Esophagus squamous epithelium (tissue), 5 donors: ENCODE measurements at regions not wholly inside any gene's neighbourhood (a gene's known extent, or its start where the extent isn't known, plus 50 kb on each side); places are given as distances from the start of the nearest gene placed in this dataset.

Experiments used
- DNase-seq: peaks from one replicate; lab custom pipeline; 2025; lab: John Stamatoyannopoulos, UW
- H3K27ac ChIP-seq, 4 donors: fragments of 200-600 bp; sonication (generic); one replicate each; pipeline ENCODE4 v1.5.1; 2016 to 2019; ENCODE audit warnings: mild to moderate bottlenecking in 1 of 4
- H3K27me3 ChIP-seq, 4 donors: fragments of 200-600 bp; sonication (generic); 1 replicate in 3 of 4; 2 replicates in 1 of 4; pipeline versions ENCODE4 v1.5.1 to v1.6.0; 2017 to 2021; ENCODE audit warnings: antibody characterized with exemption in 1 of 4
- H3K36me3 ChIP-seq, 3 donors: fragments of 200-600 bp; sonication (generic); one replicate each; pipeline ENCODE4 v1.5.1; 2016 to 2019
- H3K4me1 ChIP-seq, 3 donors: fragments of 200-600 bp; sonication (generic); one replicate each; pipeline ENCODE4 v1.5.1; 2017 to 2019
- H3K4me3 ChIP-seq, 4 donors: fragments of 200-600 bp; sonication (generic); 1 replicate in 3 of 4; 2 replicates in 1 of 4; pipeline ENCODE4 v1.5.1; 2016 to 2019; ENCODE audit warnings: mild to moderate bottlenecking in 2 of 4, moderate library complexity in 1 of 4
- H3K9me3 ChIP-seq, 3 donors: fragments of 200-600 bp; sonication (generic); one replicate each; pipeline ENCODE4 v1.5.1; 2016 to 2019
- CTCF ChIP-seq, 6 experiments: fragments of 450-650 bp in 4 of 6; fragments of 200-600 bp in 2 of 6; sonication (generic) in 2 of 6; IDR thresholded peaks; one replicate each; pipeline ENCODE4 v1.5.1; 2016 to 2019; ENCODE audit warnings: antibody characterized with exemption in 6 of 6, mild to moderate bottlenecking in 4 of 6, moderate library complexity in 4 of 6
- POLR2A ChIP-seq, 4 donors: fragments of 450-650 bp; IDR thresholded peaks; one replicate each; pipeline ENCODE4 v1.6.1; 2017; ENCODE audit warnings: antibody characterized with exemption in 4 of 4, mild to moderate bottlenecking in 4 of 4, moderate library complexity in 3 of 4
- WGBS, 2 donors: methylation state at CpG; one replicate each; pipeline ENCODE4 v1.1.5; 2018; 5-methylcytosine and 5-hydroxymethylcytosine counted together
- intact Hi-C: fragments of 100-400 bp; cut with DNase I; formaldehyde crosslinking; loops from one replicate; pipeline ENCODE4 v1.15.0; 2022
- donor health status: DM: yes; HTN: yes; CAD: no.

- no peak for DNase-seq
- 41 to 56% methylated on average over 4 of the region's 4 CpGs for WGBS, 2 donors
- intact Hi-C loops, result no loop called here
Measured at GRCh38 chr14:46259536-46259935, 392.0 kb downstream of the RPL10L start.

GRCh38 chr14:46256381-46256780 is 395.2 kb downstream of the RPL10L start:
- DNase-seq, result no peak
- no peak for TF ChIP-seq CTCF (IDR thresholded peaks at IDR 0.05)
- no peak for TF ChIP-seq POLR2A (IDR thresholded peaks at IDR 0.05)
- no peak overlapping the region for H3K4me3 ChIP-seq
- no peaks in the 10 kb centered on the region for H3K4me1 ChIP-seq
- no peaks in the 10 kb centered on the region for H3K36me3 ChIP-seq
- no peaks in the 10 kb centered on the region for H3K9me3 ChIP-seq
- 47 to 62% methylated on average over 3 of the region's 3 CpGs for WGBS, 2 donors
- intact Hi-C loops, result no loop called here
- no peak overlapping the region for H3K27ac ChIP-seq
- H3K27me3 ChIP-seq, result no peaks in the 10 kb centered on the region

More at GRCh38 chr14:46259536-46259935, 392.0 kb downstream of the RPL10L start:
- Histone ChIP-seq H3K27ac (no peak overlapping the region), H3K4me1 (no peaks in the 10 kb centered on the region), H3K36me3 (no peaks in the 10 kb centered on the region), H3K4me3 (no peak overlapping the region), H3K9me3 (no peaks in the 10 kb centered on the region), H3K27me3 (no peaks in the 10 kb centered on the region)
- TF ChIP-seq POLR2A (IDR thresholded peaks at IDR 0.05) (no peak), CTCF (IDR thresholded peaks at IDR 0.05) (no peak)

- Histone ChIP-seq H3K4me1 (no peaks in the 10 kb centered on the region), H3K4me3 (no peak overlapping the region), H3K27me3 (no peaks in the 10 kb centered on the region), H3K9me3 (no peaks in the 10 kb centered on the region), H3K27ac (no peak overlapping the region), H3K36me3 (no peaks in the 10 kb centered on the region)
- DNase-seq, result no peak
- intact Hi-C loops, result no loop called here
- TF ChIP-seq CTCF (IDR thresholded peaks at IDR 0.05), result peak in 5 of 6 experiments; percentile 11 to 48 (median 25)
- TF ChIP-seq POLR2A (IDR thresholded peaks at IDR 0.05), result no peak
Measured at GRCh38 chr14:46250113-46250703, 401.4 kb downstream of the RPL10L start.

- Histone ChIP-seq H3K4me3 (no peak overlapping the region), H3K36me3 (no peaks in the 10 kb centered on the region), H3K27ac (no peak overlapping the region), H3K27me3 (no peaks in the 10 kb centered on the region), H3K9me3 (no peaks in the 10 kb centered on the region), H3K4me1 (no peaks in the 10 kb centered on the region)
- no peak for TF ChIP-seq CTCF (IDR thresholded peaks at IDR 0.05)
- TF ChIP-seq POLR2A (IDR thresholded peaks at IDR 0.05), result no peak
- DNase-seq, result no peak
- 32 to 42% methylated on average over 1 of the region's 1 CpG for WGBS, 2 donors
- intact Hi-C loops, result no loop called here
Measured at GRCh38 chr14:46248001-46248630, 403.5 kb downstream of the RPL10L start.

- intact Hi-C loops, result no loop called here
- Histone ChIP-seq H3K4me3 (no peak overlapping the region), H3K4me1 (no peaks in the 10 kb centered on the region), H3K9me3 (no peaks in the 10 kb centered on the region), H3K36me3 (no peaks in the 10 kb centered on the region), H3K27me3 (no peaks in the 10 kb centered on the region), H3K27ac (no peak overlapping the region)
- WGBS, 2 donors, result 84% methylated on average over 2 of the region's 2 CpGs
- TF ChIP-seq POLR2A (IDR thresholded peaks at IDR 0.05), result no peak
- TF ChIP-seq CTCF (IDR thresholded peaks at IDR 0.05), result no peak
- DNase-seq, result no peak
Measured at GRCh38 chr14:46245276-46245675, 406.3 kb downstream of the RPL10L start.
